ENCODE measurements at regions not wholly inside any gene's neighbourhood (a gene's known extent, or its start where the extent isn't known, plus 50 kb on each side); places are given as distances from the start of the nearest gene placed in this dataset.

- no peak for DNase-seq (ENCODE audit: low read depth in 2 of 2)
These were observed 92.5 kb upstream of the INHBA start for GRCh38 chr7:41795276-41795833.

GRCh38 chr7:41793556-41793955 is 90.7 kb upstream of the INHBA start:
- DNase-seq (ENCODE audit: low read depth in 2 of 2): no peak

GRCh38 chr7:41792120-41792519 is 89.2 kb upstream of the INHBA start:
- DNase-seq (ENCODE audit: low read depth in 2 of 2): no peak

GRCh38 chr7:41788556-41788955 is 85.7 kb upstream of the INHBA start:
- no peak for DNase-seq (ENCODE audit: low read depth in 2 of 2)

GRCh38 chr7:41787651-41788350 is 84.9 kb upstream of the INHBA start:
- DNase-seq (ENCODE audit: low read depth in 2 of 2): no peak

GRCh38 chr7:41786944-41787343 is 84.1 kb upstream of the INHBA start:
- DNase-seq (ENCODE audit: low read depth in 2 of 2): no peak

- DNase-seq (ENCODE audit: low read depth in 2 of 2): no peak
These were observed 83.5 kb upstream of the INHBA start for GRCh38 chr7:41786404-41786803.

GRCh38 chr7:41785840-41786239 is 83.0 kb upstream of the INHBA start:
- DNase-seq (ENCODE audit: low read depth in 2 of 2): no peak

- no peak for DNase-seq (ENCODE audit: low read depth in 2 of 2)
These were observed 82.4 kb upstream of the INHBA start for GRCh38 chr7:41785265-41785664.

GRCh38 chr7:41779918-41780317 is 77.0 kb upstream of the INHBA start:
- no peak for DNase-seq (ENCODE audit: low read depth in 2 of 2)

GRCh38 chr7:41777894-41778596 is 75.2 kb upstream of the INHBA start:
- DNase-seq (ENCODE audit: low read depth in 2 of 2): no peak

GRCh38 chr7:41774966-41775365 is 72.1 kb upstream of the INHBA start:
- DNase-seq (ENCODE audit: low read depth in 2 of 2): no peak

- DNase-seq (ENCODE audit: low read depth in 2 of 2): no peak
These were observed 70.9 kb upstream of the INHBA start for GRCh38 chr7:41773756-41774155.

GRCh38 chr7:41771717-41772116 is 68.8 kb upstream of the INHBA start:
- no peak for DNase-seq (ENCODE audit: low read depth in 2 of 2)

- DNase-seq (ENCODE audit: low read depth in 2 of 2): no peak
These were observed 66.3 kb upstream of the INHBA start for GRCh38 chr7:41769162-41769561.

- no peak for DNase-seq (ENCODE audit: low read depth in 2 of 2)
These were observed 60.7 kb upstream of the INHBA start for GRCh38 chr7:41763626-41764025.

- no peak for DNase-seq (ENCODE audit: low read depth in 2 of 2)
These were observed 59.8 kb upstream of the INHBA start for GRCh38 chr7:41762641-41763040.

- no peak for DNase-seq (ENCODE audit: low read depth in 2 of 2)
These were observed 57.4 kb upstream of the INHBA start for GRCh38 chr7:41760293-41760692.

- DNase-seq (ENCODE audit: low read depth in 2 of 2): no peak
These were observed 55.4 kb upstream of the INHBA start for GRCh38 chr7:41758321-41758720.

- no peak for DNase-seq (ENCODE audit: low read depth in 2 of 2)
These were observed 53.8 kb upstream of the INHBA start for GRCh38 chr7:41756650-41757182.

GRCh38 chr7:41755096-41755495 is 52.2 kb upstream of the INHBA start:
- DNase-seq (ENCODE audit: low read depth in 2 of 2): no peak

- DNase-seq (ENCODE audit: low read depth in 2 of 2): no peak
These were observed 51.2 kb upstream of the INHBA start for GRCh38 chr7:41754046-41754445.
